NOMO-1 treated with DMSO at 0.1 percent for 48 hours (cell line): ENCODE measurements at regions not wholly inside any gene's neighbourhood (a gene's known extent, or its start where the extent isn't known, plus 50 kb on each side); places are given as distances from the start of the nearest gene placed in this dataset.

Experiments used
- DNase-seq: peaks from one replicate; lab custom pipeline; 2025; ENCODE audit not compliant: unreplicated experiment; lab: John Stamatoyannopoulos, UW

GRCh38 chr11:92696076-92696475 is 273.4 kb upstream of the MTNR1B start:
- no peak for DNase-seq

GRCh38 chr11:92697461-92698312 is 271.8 kb upstream of the MTNR1B start:
- no peak for DNase-seq

DNA sequence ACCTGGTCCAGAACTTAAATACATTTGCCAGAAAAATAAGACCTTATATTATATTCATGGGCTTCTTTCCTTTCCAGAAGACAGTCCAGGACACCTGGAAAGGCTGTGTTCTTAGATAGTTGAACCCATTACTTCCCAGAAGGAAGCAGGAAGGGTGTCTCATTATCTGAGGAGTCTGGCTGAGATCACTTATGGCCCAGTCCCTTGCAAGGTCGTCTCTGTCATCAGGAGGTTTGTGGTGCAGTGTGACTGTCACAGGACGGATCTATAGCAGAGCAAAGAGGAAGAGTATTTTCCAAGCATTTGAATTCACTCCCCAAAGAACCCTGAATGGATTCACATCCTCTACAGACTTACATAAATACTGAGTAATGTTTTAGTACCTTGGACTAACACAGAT is 270.7 kb upstream of the MTNR1B start:
- DNase-seq, result no peak

GRCh38 chr11:92702037-92702804 is 267.2 kb upstream of the MTNR1B start:
- DNase-seq, result no peak

DNA sequence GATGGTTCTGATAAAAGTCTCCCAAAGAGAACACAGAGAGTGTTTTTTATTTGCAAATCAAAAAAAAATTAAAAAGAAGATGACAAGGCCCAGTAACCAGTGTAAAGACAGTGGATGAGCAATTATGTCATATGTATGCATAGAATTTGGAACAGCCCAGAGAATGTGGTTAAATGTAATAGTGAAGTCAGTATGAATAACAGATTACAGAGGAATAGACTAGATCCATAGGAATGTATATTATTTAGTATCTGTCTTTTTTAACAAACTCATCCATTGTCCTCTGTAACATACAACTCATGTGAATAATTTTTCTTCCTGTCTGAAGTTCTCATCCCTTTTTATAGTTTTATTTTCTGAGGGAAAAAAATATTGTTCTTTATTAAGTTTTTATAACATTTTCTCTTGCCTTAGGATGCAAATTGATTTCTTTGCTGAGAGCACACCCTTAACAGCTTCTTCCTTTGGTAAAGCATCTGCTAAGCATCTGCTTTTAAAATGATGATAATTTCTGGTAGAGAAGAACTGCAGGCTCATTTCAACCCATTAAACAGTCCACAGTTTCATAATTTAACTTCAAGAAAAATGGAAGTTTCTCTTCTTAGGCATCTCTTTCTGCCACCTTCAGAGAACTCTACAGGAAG is 266.5 kb upstream of the MTNR1B start:
- no peak for DNase-seq

DNA sequence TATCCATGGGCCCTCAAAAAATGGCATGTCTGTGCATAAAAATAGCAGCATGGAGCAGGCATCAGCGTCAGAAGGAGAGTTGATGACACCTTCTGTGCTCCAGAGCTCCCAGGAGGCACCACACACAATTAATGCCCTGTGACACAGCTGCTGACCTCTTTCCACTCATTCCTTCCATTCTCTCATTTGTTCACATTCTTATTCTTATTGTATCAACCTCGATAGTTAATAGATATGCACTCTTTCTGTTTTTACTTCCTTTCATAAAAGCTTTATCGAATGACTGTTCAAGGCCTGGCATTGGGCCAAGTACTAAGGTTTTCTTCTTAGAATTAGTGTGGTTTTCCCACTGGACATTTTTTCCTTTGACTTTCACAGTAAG is 266.0 kb upstream of the MTNR1B start:
- no peak for DNase-seq

GRCh38 chr11:92707173-92707619 is 262.3 kb upstream of the MTNR1B start:
- no peak for DNase-seq

- DNase-seq, result no peak
These were observed 261.8 kb upstream of the MTNR1B start for GRCh38 chr11:92707665-92708064.

DNA sequence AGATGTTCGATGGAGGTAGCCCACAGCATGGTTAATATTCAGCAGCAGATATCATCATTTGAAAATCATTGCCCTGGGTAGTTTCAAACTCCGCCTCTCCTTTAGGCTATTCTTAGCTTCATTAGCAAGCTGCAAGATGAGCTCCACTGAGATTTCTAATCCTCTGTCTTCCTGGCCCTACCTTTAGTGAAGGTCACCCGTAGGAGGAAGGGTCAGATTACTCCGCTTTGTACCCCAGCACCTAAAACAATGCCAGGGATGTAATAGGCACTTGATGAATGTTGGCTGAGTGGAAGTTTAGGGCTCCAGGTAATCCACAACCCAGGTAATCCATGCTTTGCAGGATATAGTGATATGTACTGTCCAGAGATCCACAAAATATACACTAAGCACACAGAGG is 260.1 kb upstream of the MTNR1B start:
- DNase-seq, result no peak

DNA sequence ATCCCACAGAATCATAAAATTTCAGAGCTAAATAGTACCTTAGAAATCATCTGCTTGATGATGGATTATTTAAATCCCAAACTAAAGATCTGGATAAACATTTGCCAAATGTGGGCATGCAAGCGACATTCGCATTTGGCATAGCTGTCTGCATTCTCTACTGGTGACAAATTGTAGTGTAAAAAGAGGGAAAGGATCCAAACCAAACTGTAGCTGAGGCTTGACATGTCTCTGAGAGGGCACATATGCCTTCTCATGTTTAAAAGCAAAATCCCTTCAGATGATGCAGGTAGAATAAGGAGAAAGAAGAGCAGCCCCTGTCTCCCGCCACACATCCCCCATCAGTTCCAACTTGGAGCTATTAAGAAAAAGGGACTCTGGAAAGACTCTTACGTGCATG is 257.5 kb upstream of the MTNR1B start:
- DNase-seq, result no peak

- DNase-seq, result no peak
These were observed 255.3 kb upstream of the MTNR1B start for GRCh38 chr11:92714111-92714510.

DNA sequence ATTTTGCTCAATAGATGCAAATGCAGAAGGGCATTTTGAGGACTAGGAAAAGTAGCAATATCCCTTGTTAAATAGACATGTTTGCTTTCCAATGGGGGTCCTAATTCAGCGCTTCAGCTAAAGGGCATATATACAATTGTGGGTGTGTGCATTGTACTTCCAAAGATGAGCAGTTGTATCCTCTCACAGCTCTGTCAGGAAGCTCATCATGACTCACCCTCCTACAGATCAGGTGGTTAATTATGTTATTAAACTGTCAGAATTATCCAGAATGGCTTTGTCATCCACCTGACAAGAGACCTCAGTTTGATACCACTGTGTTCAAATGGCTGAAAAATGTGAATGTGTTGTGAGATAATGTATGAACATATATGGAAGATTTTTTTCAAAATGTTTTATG is 252.2 kb upstream of the MTNR1B start:
- DNase-seq, result no peak

- no peak for DNase-seq
These were observed 249.1 kb upstream of the MTNR1B start for GRCh38 chr11:92720385-92720784.

DNA sequence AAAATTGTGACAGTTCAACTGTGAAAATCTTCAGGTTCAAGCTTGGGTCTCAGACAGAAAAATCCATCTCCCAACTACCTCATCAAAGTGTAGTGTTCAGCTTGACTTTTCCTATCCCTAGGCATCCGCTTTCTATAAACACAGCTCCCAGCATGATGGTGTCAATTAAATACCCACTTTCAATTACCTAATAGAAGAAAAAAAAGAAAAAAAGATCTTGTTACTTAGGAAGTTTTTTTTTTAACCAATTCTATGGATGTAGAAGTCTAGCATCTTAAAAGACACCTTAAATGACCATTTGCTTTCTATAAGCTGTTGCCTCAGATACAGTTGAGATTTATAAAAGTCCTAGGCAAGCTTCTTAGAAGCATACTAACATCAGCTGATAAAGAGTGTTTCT is 244.1 kb upstream of the MTNR1B start:
- no peak for DNase-seq

- DNase-seq, result no peak
These were observed 242.3 kb upstream of the MTNR1B start for GRCh38 chr11:92727123-92727522.

GRCh38 chr11:92727769-92728168 is 241.7 kb upstream of the MTNR1B start:
- no peak for DNase-seq

- DNase-seq, result no peak
These were observed 240.8 kb upstream of the MTNR1B start for GRCh38 chr11:92728628-92729027.

- no peak for DNase-seq
These were observed 234.4 kb upstream of the MTNR1B start for GRCh38 chr11:92735039-92735438.

DNA sequence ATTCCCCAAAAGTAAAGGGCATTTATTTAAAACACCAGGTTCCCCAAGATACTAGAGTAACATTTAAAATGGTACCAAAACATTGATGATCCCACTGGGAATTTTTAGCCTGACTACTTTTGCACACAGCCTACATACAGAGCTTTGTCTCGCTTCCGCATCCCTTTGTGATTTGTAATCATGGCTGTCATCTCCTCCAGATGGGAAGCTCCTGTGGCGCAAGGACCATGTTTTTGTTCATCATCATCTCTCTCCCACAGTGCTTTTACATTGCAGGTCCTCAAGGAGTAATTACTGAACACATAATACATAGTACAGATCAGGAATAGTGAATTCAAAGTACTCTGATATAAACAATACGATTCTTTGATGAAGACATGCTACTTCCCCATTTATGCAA is 231.2 kb upstream of the MTNR1B start:
- DNase-seq, result no peak

DNA sequence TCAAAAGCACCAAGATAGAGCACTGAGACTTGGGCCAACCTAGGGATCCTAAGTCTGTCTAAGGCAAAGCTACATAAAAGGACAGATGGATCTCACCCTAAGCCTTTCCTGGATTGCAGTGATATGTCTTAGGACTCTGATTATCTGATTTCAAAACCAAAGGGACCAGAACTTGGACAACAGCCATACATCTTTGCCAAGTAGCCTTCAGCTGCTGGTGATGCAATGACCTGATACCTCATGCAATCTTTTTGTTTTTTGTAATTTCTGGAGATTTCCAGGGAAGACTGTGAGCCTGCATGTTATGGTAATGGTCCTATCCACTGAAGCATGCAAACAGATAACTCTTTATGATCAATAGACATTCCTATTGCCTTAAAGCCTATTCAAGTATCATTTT is 230.4 kb upstream of the MTNR1B start:
- DNase-seq, result no peak

DNA sequence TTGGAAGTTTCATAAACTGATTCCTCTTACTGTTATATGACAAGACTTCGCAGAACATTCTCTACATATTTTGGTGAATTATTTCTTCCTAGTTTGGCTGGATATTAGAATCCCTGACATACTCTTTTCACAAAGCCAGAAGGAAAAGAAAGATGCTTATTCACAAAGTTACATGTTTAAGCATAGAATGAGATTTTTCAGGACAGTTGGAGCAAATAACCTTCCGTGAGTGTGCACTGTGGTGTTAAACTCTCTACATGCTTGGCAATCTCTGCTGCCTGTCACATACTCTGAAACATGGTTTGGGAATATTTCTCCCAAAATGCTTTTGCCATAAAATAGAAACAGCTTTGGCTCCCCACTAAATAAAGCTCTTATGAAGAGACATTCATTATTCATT is 230.0 kb upstream of the MTNR1B start:
- no peak for DNase-seq

GRCh38 chr11:92740276-92740675 is 229.2 kb upstream of the MTNR1B start:
- no peak for DNase-seq
